ENCODE measurements at regions not wholly inside any gene's neighbourhood (a gene's known extent, or its start where the extent isn't known, plus 50 kb on each side); places are given as distances from the start of the nearest gene placed in this dataset.

GRCh38 chr6:81856872-81857271 lies 104.4 kb upstream of the TENT5A start:
- H3K36me3 ChIP-seq (ENCODE audit: control insufficient read depth, insufficient read depth, low read length) = no peaks in the 10 kb centered on the region
- ATAC-seq (no peak), DNase-seq (ENCODE audit: low read depth, low spot score) (no peak)
- intact Hi-C loops (cut with micrococcal nuclease; ENCODE audit: unreplicated experiment) = no loop called here
- H3K9me3 ChIP-seq (ENCODE audit: control insufficient read depth, insufficient read depth, low read depth, low read length) = no peaks in the 10 kb centered on the region
- in situ Hi-C loops (cut with HindIII; ENCODE audit: low pct_unique_long_range_greater_than_20kb, low sequenced_read_pairs) = no loop called here
- no peak for TF ChIP-seq POLR2AphosphoS5 (IDR thresholded peaks at IDR 0.05; ENCODE audit: low read depth, low read length)
- no peak for TF ChIP-seq CTCF (IDR thresholded peaks at IDR 0.05)
- TF ChIP-seq REST (IDR thresholded peaks at IDR 0.05; ENCODE audit: insufficient read depth in 1 of 2, low read depth in 2 of 2, low read length in 1 of 2) = no peak
- TF ChIP-seq SIN3A (IDR thresholded peaks at IDR 0.05; ENCODE audit: borderline replicate concordance, insufficient read depth, low read depth, low read length) = no peak
- TF ChIP-seq TCF7L2 (IDR thresholded peaks at IDR 0.05; ENCODE audit: low read depth, low read length) = no peak
- no peak overlapping the region for H3K4me3 ChIP-seq (ENCODE audit: low read depth in 2 of 2, low read length in 2 of 2)
- no peaks in the 10 kb centered on the region for H3K4me1 ChIP-seq (ENCODE audit: control insufficient read depth, insufficient read depth, low read length)
- no TSS peak for BruUV-seq (replicated peaks)
- ChIA-PET CTCF (no interaction called here), POLR2A (no interaction called here)
- no peaks in the 10 kb centered on the region for H3K27me3 ChIP-seq (ENCODE audit: control insufficient read depth, insufficient read depth, low read length)
- H3K27ac ChIP-seq (ENCODE audit: low read length) = no peak overlapping the region

GRCh38 chr6:81854474-81854873 lies 102.0 kb upstream of the TENT5A start:
- Histone ChIP-seq H3K27ac (ENCODE audit: low read length) (no peak overlapping the region), H3K36me3 (ENCODE audit: control insufficient read depth, insufficient read depth, low read length) (no peaks in the 10 kb centered on the region), H3K4me3 (ENCODE audit: low read depth in 2 of 2, low read length in 2 of 2) (no peak overlapping the region), H3K9me3 (ENCODE audit: control insufficient read depth, insufficient read depth, low read depth, low read length) (no peaks in the 10 kb centered on the region), H3K27me3 (ENCODE audit: control insufficient read depth, insufficient read depth, low read length) (no peaks in the 10 kb centered on the region), H3K4me1 (ENCODE audit: control insufficient read depth, insufficient read depth, low read length) (no peaks in the 10 kb centered on the region)
- ATAC-seq = no peak
- intact Hi-C loops (cut with micrococcal nuclease; ENCODE audit: unreplicated experiment) (no loop called here), in situ Hi-C loops (cut with HindIII; ENCODE audit: low pct_unique_long_range_greater_than_20kb, low sequenced_read_pairs) (no loop called here)
- ChIA-PET POLR2A (no interaction called here), CTCF (no interaction called here)
- BruUV-seq (replicated peaks) = no TSS peak
- TF ChIP-seq CTCF (IDR thresholded peaks at IDR 0.05) = no peak
- no peak for TF ChIP-seq REST (IDR thresholded peaks at IDR 0.05; ENCODE audit: insufficient read depth in 1 of 2, low read depth in 2 of 2, low read length in 1 of 2)
- TF ChIP-seq POLR2AphosphoS5 (IDR thresholded peaks at IDR 0.05; ENCODE audit: low read depth, low read length) = no peak
- TF ChIP-seq SIN3A (IDR thresholded peaks at IDR 0.05; ENCODE audit: borderline replicate concordance, insufficient read depth, low read depth, low read length) = no peak
- TF ChIP-seq TCF7L2 (IDR thresholded peaks at IDR 0.05; ENCODE audit: low read depth, low read length) = no peak
- no peak for DNase-seq (ENCODE audit: low read depth, low spot score)

All from Panc1 (cell line).